GM04504 (cell line): ENCODE measurements at regions not wholly inside any gene's neighbourhood (a gene's known extent, or its start where the extent isn't known, plus 50 kb on each side); places are given as distances from the start of the nearest gene placed in this dataset.
"Not testable (repeated sequence)": the region's sequence is repeated elsewhere in the genome, so short reads cannot be mapped to it uniquely, and the experiment has no call there.

Source experiments
- DNase-seq: peaks from one replicate; pipeline ENCODE4 v3.0.0-alpha.2; 2012; ENCODE audit warnings: low read depth

DNA sequence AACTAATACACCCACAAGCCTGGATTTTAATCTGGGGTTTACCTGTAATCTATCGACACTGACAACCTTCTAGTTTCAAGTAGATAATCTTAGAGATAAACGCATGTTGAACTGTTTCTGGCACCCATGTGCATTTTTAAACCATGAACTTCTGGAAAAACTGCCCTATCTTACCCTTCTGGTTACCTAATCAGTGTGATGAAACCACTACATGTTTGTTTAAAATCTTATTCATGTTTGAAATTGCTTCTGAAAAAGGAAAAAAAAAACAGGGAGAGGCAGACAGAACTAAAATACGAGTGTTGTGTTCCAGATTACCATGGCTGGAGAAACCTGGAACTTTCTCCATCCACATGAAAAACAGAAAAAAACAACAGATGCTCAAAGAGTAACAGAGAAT, 139.3 kb downstream of the MID1IP1 start:
- DNase-seq: no peak

DNA sequence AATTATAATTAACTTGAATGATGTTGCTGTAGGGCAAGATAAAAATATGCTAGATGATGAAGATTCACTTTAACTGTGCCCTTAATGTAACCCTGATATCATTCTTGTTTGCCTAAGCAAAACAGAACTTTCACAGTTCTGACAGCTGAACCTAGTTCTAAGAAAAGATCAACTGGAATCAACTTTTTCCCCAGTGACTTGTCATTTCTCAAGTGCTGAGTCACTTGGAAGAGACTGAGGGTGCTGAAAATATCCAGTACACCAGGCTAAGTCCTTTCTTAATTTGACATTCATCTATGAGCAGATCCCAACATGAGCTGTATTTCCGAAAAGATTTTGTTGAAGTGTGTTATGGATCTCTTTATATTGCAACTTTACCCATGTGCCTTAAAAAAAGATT, 140.4 kb downstream of the MID1IP1 start:
- no peak for DNase-seq

GRCh38 chrX:38943120-38943519, 141.9 kb downstream of the MID1IP1 start:
- no peak for DNase-seq

GRCh38 chrX:38948046-38948445, 146.8 kb downstream of the MID1IP1 start:
- no peak for DNase-seq

DNA sequence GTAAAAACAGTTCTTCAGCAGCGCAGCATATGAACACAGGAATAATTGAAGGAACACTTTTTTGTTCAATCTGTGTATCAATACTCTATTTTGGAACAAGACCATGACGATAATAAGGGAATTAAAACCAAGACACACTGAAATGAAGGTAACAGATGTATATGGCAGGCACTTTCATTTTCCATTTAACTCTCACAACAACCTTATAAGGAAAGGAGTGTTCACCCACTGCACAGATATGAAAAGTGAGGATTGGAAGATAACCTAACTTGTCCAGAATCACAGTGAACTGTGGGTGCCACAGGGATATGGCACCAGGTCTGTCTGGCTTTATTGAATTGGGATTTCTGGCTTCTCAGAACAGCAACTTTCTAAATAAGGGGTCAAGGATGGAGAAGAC, 153.3 kb downstream of the MID1IP1 start:
- DNase-seq: no peak

GRCh38 chrX:38959736-38960135, 158.5 kb downstream of the MID1IP1 start:
- no peak for DNase-seq

DNA sequence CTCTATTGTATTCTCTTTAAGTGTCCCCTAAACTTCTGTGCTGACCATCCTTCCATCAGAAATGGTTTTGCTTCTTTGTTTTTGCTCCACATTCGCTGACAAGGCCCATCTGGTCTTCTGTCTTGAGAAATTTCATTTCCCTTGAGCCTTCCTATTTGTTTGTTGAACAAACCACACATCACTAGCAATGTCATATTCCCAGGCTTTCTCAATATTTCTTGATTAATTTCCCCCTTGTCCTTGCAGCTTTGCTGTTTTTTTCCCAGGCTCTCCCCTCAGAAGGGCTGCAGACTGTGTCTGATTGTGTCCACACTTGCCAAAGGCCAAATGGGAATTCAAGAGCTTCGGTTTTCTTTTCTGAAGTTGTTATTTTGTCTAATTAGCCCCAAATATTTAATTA, 158.9 kb downstream of the MID1IP1 start:
- no peak for DNase-seq

GRCh38 chrX:38961936-38962335, 160.7 kb downstream of the MID1IP1 start:
- DNase-seq: no peak

DNA sequence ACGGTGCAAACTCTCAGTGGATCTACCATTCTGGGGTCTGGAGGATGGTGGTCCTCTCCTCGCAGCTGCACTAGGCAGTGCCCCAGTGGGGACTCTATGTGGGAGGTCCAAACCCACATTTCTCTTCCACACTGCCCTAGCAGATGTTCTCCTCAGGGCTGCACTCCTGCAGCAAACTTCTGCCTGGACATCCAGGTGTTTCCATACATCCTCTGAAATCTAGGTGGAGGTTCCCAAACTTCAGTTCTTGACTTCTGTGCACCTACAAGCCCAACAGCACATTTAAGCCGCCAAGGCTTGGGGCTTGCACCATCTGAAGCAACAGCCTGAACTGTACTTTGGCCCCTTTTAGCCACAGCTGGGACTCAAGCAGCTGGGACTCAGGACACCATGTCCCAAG, 162.0 kb downstream of the MID1IP1 start:
- not testable (repeated sequence) for DNase-seq

- DNase-seq: no peak
Measured at GRCh38 chrX:38965888-38966287, 164.6 kb downstream of the MID1IP1 start.

DNA sequence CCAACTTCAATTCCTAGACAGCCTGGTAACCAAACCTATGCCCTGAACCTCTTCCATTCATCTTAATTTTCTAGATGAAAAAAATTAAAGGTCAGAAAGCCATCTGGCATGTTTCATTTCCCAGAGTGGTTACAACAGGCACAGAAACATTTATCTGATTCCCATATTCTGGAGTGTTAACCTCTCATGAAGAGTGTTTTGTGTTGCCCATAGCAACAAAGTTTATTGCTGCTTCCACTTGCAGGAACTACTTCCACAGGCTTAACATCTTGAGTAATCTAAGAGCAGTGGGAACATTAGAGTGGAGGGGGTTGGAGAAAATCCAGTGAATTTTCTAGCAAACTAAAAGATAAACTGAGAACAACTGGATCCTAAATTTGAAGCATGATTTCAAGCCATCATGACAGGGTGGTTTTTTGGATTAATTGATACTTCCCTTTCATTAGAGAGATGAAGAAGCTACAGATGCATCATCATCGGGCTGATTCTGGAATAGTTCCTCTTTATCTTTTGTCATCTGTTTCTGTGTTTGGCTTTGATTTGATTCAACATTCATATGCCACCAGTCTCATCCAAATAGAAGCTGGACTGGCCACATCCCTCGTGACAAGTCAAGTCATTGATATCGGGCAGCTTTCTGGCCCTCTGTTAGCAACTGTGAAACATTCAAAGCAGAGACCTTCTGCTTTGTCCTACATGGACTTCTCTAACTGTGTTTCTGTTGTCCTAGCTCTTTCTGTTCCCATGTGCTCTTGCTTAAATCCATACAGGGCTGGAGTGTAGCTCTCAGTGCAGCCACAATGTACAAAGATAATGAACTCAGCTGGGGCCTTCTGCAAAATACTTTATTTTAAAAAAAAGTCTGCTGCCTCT, 167.3 kb downstream of the MID1IP1 start:
- DNase-seq: no peak

- DNase-seq: no peak
Measured at GRCh38 chrX:38970074-38970473, 168.8 kb downstream of the MID1IP1 start.

GRCh38 chrX:38970845-38971244, 169.6 kb downstream of the MID1IP1 start:
- DNase-seq: no peak

GRCh38 chrX:38973322-38973721, 172.1 kb downstream of the MID1IP1 start:
- DNase-seq: no peak

DNA sequence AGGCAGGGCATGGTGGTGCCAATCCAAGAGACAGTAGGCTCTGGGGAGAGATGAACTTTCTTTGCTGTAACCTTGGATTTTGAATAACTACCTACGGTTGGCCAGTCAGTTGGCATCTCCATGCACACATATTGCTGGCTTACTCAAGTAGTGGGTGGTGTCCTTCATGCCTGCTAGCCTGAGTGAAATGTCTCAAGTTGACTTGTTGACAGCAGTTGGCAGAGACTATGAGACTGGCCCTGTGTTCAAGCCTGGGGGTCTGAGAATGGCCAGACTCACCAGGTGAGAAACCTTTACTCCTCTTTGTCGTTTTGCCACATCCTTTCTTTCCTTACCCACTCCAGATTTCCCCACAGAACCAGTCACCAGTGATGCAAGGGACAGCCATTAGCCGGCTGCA, 173.3 kb downstream of the MID1IP1 start:
- DNase-seq: no peak

DNA sequence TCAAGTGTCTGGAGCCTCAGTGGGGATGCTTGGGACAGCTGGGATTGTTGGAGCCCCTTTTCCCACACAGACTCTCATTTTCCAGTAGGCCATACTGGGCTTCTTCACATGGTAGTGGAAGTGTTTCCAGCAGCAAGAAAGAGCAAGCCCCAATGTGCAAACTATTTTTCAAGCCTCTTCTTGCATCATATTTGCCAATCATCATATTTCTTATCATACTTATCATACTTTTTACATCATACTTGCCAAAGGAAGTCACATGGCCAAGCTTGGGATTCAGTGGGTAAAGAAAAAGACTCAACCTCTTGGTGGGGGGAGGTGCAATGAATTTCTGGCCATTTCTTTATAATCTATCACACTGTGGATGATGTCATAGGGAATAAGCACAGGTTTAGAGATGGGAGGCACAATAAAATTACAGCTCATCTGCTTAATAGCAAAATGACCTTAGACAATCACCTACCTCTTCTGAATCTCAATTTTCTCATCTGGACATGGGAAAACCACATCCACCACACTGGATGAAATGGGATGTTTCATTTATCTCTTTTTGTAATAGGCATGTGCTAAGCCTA, 174.2 kb downstream of the MID1IP1 start:
- no peak for DNase-seq

- DNase-seq: no peak
Measured at GRCh38 chrX:38982370-38982769, 181.1 kb downstream of the MID1IP1 start.

DNA sequence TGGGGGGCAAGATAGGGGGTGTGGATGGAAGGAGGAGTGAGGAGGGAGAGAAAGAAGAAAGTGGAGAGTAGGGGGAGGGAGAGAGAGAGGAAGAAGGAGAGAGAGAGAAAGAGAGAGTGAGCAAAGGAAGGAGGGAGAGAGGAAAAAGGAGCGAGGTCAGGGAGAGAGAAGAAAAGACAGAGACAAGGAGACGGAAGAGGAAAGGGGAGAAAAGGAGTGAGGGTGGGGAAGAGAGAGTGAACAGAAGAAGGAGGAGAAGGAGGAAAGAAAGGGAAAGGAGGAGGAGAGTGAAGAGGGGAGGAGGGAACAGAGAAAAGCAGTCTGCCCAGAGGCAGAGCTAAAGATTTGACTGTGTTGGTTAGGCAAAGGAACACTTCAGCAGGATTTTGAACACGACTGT, 181.6 kb downstream of the MID1IP1 start:
- DNase-seq: no peak

DNA sequence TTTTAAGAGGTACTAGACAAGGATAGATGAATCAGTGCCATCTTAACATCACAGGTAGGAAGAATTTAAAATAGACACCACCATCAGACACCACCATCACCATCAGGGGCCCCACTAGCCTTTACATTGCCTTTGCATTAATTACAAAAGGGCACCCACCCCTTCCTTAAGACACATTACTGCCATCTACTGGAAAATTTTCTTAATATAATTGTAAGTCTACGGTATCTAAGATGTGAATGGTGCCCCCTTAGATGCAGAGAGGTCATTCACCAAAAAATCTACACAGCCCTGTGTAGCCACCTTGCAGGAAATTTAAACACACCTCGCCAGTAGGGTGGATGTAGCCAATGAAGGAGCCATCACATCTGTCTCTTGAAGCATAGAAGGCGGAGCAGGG, 184.1 kb downstream of the MID1IP1 start:
- no peak for DNase-seq

- no peak for DNase-seq
Measured at GRCh38 chrX:38985945-38986344, 184.7 kb downstream of the MID1IP1 start.

DNA sequence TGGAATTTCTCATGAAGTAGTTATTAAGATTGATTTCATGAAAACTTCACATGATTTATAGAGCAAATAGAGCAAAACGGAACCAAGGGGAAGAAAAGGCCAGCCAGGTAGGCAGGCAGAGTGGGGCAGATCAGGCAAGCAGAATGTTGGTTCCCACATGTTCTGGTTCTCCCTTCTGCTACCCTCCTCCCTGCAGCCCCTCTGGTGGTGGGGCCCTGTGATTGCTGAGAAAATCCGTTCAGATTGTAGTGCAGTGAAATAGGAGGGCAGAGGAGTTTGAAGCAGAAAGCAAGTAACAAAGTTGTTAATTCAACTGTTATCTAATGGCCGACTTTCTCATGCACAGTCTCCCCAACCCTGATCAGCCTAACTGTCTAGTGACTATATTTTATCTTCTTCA, 185.3 kb downstream of the MID1IP1 start:
- no peak for DNase-seq

GRCh38 chrX:38987198-38987651, 186.0 kb downstream of the MID1IP1 start:
- DNase-seq: no peak

GRCh38 chrX:38988301-38988700, 187.0 kb downstream of the MID1IP1 start:
- no peak for DNase-seq

DNA sequence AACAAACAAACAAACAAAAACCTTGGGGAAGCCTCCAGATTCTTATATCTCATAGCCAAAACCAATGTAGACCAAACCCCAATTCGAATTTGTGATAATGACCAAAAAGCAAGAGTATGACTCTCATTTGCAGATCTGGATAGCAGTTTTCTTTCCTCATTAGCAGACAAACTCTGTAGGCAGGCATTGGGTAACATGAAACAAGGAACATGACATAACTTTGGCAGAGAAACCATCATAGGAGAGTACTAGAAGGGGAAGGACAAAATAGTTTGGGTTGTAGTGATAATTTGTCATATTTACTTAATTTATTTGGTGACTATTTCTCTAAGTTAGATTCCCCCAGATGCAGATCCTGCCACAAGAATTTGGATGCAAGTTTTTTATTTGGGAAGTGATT, 187.8 kb downstream of the MID1IP1 start:
- no peak for DNase-seq
